ENCODE measurements at regions not wholly inside any gene's neighbourhood (a gene's known extent, or its start where the extent isn't known, plus 50 kb on each side); places are given as distances from the start of the nearest gene placed in this dataset.

DNA sequence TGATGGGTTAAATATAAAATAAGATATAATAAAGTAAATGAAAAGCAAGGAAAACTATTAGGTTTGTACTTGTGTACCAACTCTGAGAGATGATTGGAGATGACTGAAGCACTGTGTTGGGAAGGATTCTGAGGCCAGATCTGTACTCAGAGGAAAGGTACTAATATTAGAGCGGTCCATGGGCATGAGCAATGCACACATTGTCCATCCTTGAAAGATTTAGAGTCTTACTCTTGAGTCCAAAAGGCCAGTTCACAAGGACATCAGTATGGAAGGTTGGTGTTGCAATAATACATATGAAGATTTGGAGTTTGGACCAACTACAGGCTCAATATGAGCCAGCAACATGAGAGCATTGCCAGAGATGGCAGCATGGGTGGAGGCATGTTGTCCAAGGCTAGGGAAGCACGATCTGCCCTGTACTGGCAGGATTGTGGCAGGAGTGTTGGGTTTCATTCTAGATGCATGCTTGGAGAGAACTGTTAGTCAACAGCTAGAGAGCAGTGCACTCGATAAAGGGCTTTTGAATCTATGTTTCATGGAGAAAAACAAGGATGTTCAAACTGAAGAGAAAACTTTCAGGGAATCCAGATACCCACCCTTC is 84.4 kb downstream of the TMEM215 start:
- no peak overlapping the region for H3K4me2 ChIP-seq (ENCODE audit: low read length)
- TF ChIP-seq EZH2phosphoT487 (IDR thresholded peaks at IDR 0.05; ENCODE audit: borderline replicate concordance, low read depth, low read length), result no peak
- TF ChIP-seq, protein P1, sequence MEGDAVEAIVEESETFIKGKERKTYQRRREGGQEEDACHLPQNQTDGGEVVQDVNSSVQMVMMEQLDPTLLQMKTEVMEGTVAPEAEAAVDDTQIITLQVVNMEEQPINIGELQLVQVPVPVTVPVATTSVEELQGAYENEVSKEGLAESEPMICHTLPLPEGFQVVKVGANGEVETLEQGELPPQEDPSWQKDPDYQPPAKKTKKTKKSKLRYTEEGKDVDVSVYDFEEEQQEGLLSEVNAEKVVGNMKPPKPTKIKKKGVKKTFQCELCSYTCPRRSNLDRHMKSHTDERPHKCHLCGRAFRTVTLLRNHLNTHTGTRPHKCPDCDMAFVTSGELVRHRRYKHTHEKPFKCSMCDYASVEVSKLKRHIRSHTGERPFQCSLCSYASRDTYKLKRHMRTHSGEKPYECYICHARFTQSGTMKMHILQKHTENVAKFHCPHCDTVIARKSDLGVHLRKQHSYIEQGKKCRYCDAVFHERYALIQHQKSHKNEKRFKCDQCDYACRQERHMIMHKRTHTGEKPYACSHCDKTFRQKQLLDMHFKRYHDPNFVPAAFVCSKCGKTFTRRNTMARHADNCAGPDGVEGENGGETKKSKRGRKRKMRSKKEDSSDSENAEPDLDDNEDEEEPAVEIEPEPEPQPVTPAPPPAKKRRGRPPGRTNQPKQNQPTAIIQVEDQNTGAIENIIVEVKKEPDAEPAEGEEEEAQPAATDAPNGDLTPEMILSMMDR (conservative IDR thresholded peaks at IDR 0.05; ENCODE audit: low read length), result no peak
- no peaks in the 10 kb centered on the region for H3K36me3 ChIP-seq (ENCODE audit: insufficient read depth, low read length)
- intact Hi-C loops (cut with micrococcal nuclease; ENCODE audit: unreplicated experiment), result no loop called here
- H3K27ac ChIP-seq (ENCODE audit: low read depth, low read length, poor library complexity, severe bottlenecking), result no peak overlapping the region
- no peaks in the 10 kb centered on the region for H3K9me3 ChIP-seq (ENCODE audit: low read length)
- no peaks in the 10 kb centered on the region for H3K9me2 ChIP-seq (ENCODE audit: insufficient read depth, low read length)
- H3K4me1 ChIP-seq (ENCODE audit: insufficient read depth, low read length, poor library complexity, severe bottlenecking), result no peaks in the 10 kb centered on the region
- H3K79me2 ChIP-seq (ENCODE audit: insufficient read depth, low read depth, low read length), result no peaks in the 10 kb centered on the region
- H3K4me3 ChIP-seq (ENCODE audit: low read depth, low read length, poor library complexity, severe bottlenecking), result no peak overlapping the region
- no peaks in the 10 kb centered on the region for H4K20me1 ChIP-seq (ENCODE audit: insufficient read depth, low read length)
- DNase-seq (ENCODE audit: low spot score), result no peak
- POLR2A ChIA-PET, result interaction anchor here (1.0 kb wide), 1 partner anchor 14 kb away, joined by 3 read pairs; no protein-coding TSS in a partner anchor
- CTCF ChIA-PET (ENCODE audit: unreplicated experiment), result no interaction called here
- no TSS peak for BruUV-seq (replicated peaks)
- H2AFZ ChIP-seq (ENCODE audit: low read length), result no peak overlapping the region

GRCh38 chr9:32869404-32869803 is 86.1 kb downstream of the TMEM215 start:
- intact Hi-C loops (cut with micrococcal nuclease; ENCODE audit: unreplicated experiment), result no loop called here
- H3K4me2 ChIP-seq (ENCODE audit: low read length), result no peak overlapping the region
- H4K20me1 ChIP-seq (ENCODE audit: insufficient read depth, low read length), result no peaks in the 10 kb centered on the region
- ChIA-PET CTCF (ENCODE audit: unreplicated experiment) (no interaction called here), POLR2A (interaction anchor here (0.6 kb wide), 2 partner anchors 9 to 21 kb away, joined by 3 read pairs; no protein-coding TSS in a partner anchor)
- no peaks in the 10 kb centered on the region for H3K9me3 ChIP-seq (ENCODE audit: low read length)
- no peak overlapping the region for H2AFZ ChIP-seq (ENCODE audit: low read length)
- no peak overlapping the region for H3K27ac ChIP-seq (ENCODE audit: low read depth, low read length, poor library complexity, severe bottlenecking)
- no peaks in the 10 kb centered on the region for H3K9me2 ChIP-seq (ENCODE audit: insufficient read depth, low read length)
- no peaks in the 10 kb centered on the region for H3K4me1 ChIP-seq (ENCODE audit: insufficient read depth, low read length, poor library complexity, severe bottlenecking)
- H3K4me3 ChIP-seq (ENCODE audit: low read depth, low read length, poor library complexity, severe bottlenecking), result no peak overlapping the region
- no TSS peak for BruUV-seq (replicated peaks)
- DNase-seq (ENCODE audit: low spot score), result no peak
- no peak for TF ChIP-seq EZH2phosphoT487 (IDR thresholded peaks at IDR 0.05; ENCODE audit: borderline replicate concordance, low read depth, low read length)
- TF ChIP-seq, protein P1 (conservative IDR thresholded peaks at IDR 0.05; ENCODE audit: low read length), result no peak
- H3K79me2 ChIP-seq (ENCODE audit: insufficient read depth, low read depth, low read length), result no peaks in the 10 kb centered on the region
- no peaks in the 10 kb centered on the region for H3K36me3 ChIP-seq (ENCODE audit: insufficient read depth, low read length)

GRCh38 chr9:32873131-32873530 is 89.8 kb downstream of the TMEM215 start:
- Histone ChIP-seq H4K20me1 (ENCODE audit: insufficient read depth, low read length) (no peaks in the 10 kb centered on the region), H3K4me3 (ENCODE audit: low read depth, low read length, poor library complexity, severe bottlenecking) (no peak overlapping the region), H3K4me2 (ENCODE audit: low read length) (no peak overlapping the region), H3K79me2 (ENCODE audit: insufficient read depth, low read depth, low read length) (no peaks in the 10 kb centered on the region), H3K9me2 (ENCODE audit: insufficient read depth, low read length) (no peaks in the 10 kb centered on the region), H3K36me3 (ENCODE audit: insufficient read depth, low read length) (no peaks in the 10 kb centered on the region), H2AFZ (ENCODE audit: low read length) (no peak overlapping the region), H3K9me3 (ENCODE audit: low read length) (no peaks in the 10 kb centered on the region), H3K4me1 (ENCODE audit: insufficient read depth, low read length, poor library complexity, severe bottlenecking) (peaks cover 16% of the 10 kb centered on the region), H3K27ac (ENCODE audit: low read depth, low read length, poor library complexity, severe bottlenecking) (no peak overlapping the region)
- intact Hi-C loops (cut with micrococcal nuclease; ENCODE audit: unreplicated experiment), result no loop called here
- no peak for DNase-seq (ENCODE audit: low spot score)
- CTCF ChIA-PET (ENCODE audit: unreplicated experiment), result no interaction called here
- TF ChIP-seq, protein P1 (conservative IDR thresholded peaks at IDR 0.05; ENCODE audit: low read length), result no peak
- POLR2A ChIA-PET, result interaction anchor here (1.6 kb wide), 2 partner anchors 9 to 17 kb away, joined by 5 to 6 read pairs; no protein-coding TSS in a partner anchor
- BruUV-seq (replicated peaks), result no TSS peak
